ENCODE measurements at regions not wholly inside any gene's neighbourhood (a gene's known extent, or its start where the extent isn't known, plus 50 kb on each side); places are given as distances from the start of the nearest gene placed in this dataset.
A peak's percentile ranks its signal among the peaks of the same experiment; 100 is the strongest.
"Not testable (repeated sequence)": the region's sequence is repeated elsewhere in the genome, so short reads cannot be mapped to it uniquely, and the experiment has no call there.

DNA sequence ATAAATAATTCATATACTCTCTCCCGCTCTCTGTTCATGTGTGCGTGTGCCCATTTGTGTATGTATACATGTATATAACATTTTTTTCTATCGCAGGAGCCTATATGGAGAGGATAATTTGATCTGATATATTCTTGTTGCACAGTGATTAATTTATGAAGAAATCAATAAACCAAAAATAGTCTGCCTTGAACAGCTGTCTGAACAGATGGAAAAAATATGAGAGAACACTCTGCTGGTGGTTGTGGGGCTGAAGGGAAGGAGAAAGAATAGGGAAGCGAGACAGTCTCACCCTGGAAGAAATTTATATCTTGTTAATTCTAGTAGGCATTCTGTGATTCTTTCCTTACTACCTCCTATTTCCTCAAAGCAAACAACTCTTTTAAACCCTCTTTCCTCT, 96.6 kb upstream of the B3GAT2 start:
- no peak for DNase-seq (ENCODE audit: low spot score)

DNA sequence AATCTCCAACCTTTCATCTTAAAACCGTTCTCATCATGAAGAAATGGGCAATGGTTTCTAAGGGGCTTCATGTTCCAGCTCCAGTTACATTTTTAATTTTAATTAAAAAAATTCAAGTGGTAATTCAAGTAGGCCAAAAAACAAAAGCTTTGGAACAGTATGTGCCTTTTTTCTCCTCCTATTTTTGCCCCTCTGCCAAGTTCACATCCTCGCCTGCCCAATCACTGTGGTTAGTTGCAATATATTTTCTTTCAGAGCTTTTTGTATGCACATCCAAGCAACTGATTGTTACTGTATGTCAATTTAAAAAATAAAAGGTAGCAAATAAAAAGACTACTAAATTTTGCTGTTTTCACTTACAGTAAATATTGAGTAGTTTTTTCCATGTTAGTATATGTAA, 99.8 kb upstream of the B3GAT2 start:
- no peak for DNase-seq (ENCODE audit: low spot score)

DNA sequence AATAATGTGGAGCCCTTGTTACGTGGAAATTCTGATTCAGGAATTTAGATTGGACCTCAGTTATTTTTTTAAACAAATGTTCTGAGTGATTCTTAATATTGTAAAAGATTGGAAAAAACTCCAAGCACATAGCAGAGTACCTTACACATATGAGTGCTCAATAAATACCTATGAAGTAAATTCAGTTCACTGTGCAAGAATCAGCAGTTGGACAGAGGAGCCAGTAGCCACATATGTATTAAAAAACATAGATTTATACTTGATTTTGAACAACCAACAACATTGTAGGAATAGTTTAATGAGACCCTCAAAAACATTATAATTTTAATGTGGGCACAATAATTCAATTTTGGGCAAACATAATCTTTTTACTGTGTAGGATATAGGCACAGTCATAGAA, 109.3 kb upstream of the B3GAT2 start:
- DNase-seq (ENCODE audit: low spot score), result no peak

DNA sequence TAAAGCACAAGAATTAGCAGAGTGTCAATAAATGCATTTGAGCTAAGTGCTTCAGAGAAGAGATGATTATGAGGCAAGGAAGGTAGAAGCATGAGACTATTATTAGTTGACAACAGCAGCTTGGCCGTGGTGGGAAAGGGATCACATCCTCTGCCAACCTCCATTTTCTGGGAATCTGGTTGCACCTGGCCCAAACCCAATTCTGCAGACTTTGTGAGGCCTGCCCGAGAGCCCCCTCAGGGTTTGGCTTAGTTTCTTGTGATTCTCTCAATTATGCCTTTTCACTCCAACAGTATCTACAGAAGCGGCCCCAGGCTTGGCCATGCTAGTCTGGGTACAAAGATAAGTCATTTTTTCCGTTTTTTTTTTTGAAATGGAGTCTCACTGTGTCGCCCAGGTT, 111.0 kb upstream of the B3GAT2 start:
- no peak for DNase-seq (ENCODE audit: low spot score)

DNA sequence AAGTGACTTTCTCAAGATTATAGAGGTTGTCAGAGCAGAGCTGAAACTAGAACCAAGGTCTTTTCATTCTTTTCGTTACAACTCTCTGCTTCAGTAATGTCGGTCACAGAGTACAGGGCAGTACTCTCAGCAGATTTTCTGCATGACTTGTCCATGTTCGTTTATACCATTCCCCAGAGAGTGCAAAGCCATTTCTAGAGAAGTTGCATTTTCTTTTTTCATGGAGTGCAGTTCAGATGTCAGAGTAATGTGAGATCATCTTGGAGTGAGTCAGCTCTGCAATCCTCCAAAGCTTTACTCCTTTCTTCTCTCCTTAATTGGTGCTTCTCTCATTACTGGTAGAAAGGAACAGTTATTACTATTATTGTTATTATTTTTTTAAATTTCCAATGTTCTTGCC, 115.6 kb upstream of the B3GAT2 start:
- no peak for DNase-seq (ENCODE audit: low spot score)

DNA sequence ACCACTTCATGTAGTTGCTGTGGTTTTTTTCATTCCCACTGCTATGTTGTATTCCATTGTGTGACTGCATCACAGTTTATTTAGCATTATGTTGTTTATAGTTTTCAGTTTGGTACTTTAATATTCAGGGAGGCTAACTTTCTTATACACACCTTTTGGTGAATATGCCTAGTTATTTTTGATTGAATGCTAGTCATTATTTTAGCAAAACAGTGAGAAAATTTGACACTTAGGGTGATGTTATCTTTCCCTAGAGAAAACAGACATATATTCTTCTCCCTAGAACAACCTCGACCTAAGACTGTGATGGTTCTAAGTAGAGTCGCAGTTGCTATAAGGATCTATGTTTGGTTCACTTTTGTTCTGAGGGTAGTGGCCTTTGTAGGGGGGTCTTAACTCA, 120.8 kb upstream of the B3GAT2 start:
- DNase-seq (ENCODE audit: low spot score), result no peak

DNA sequence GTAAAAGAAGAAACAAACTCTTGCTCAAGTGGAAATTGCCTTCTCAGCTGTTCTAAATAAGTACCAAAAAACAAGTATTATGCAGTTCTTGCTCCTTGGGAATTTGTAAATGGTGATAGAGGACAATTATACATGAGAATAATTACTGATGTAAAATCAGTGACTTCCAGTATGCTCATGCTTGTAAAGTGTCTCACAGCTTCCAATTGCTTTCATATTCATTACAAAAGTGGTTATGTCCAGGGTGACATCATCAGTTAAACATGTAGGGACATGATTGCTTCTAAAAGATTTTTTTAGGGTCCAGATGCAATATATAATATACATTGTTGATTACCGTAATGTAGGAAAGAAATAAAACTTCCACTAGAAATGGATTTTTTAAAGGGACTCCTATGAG, 122.8 kb upstream of the B3GAT2 start:
- no peak for DNase-seq (ENCODE audit: low spot score)

DNA sequence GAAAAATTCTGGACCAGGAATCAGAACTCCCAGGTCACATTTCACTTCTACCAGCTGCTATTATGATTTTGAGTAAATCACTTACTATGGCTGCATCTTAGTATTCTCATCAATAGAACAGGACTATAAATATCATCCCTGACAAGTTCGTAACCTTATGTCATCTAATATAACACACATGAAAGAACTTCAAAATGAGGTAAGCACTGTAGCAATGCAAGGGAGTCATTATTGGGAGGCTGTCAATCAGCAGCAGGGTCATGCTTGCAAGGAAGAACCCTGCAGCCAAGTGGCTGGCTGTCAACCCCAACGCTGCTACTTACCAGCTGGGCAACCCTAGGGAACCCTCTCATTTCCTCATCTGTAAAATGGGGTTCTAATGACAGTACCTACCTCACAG, 123.3 kb upstream of the B3GAT2 start:
- no peak for DNase-seq (ENCODE audit: low spot score)

DNA sequence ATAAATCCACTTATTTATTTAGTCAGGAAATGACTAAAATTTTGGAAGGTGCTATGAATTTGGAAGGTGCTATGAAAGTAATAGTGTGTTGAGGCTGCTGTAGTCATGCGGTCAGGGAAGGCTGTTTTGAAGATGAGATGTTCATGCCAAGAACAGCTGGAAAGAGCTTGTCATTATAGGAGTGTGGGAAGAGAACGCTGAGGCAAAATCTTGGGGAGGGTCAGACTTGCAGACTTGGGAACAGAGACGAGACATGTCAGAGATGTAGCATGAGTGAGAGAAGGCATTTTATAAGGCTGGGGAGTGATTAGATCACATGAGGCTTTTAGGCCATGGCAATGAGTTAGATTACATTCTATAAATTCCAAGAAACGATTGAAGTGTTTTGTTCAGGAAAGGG, 124.0 kb upstream of the B3GAT2 start:
- DNase-seq (ENCODE audit: low spot score), result no peak

DNA sequence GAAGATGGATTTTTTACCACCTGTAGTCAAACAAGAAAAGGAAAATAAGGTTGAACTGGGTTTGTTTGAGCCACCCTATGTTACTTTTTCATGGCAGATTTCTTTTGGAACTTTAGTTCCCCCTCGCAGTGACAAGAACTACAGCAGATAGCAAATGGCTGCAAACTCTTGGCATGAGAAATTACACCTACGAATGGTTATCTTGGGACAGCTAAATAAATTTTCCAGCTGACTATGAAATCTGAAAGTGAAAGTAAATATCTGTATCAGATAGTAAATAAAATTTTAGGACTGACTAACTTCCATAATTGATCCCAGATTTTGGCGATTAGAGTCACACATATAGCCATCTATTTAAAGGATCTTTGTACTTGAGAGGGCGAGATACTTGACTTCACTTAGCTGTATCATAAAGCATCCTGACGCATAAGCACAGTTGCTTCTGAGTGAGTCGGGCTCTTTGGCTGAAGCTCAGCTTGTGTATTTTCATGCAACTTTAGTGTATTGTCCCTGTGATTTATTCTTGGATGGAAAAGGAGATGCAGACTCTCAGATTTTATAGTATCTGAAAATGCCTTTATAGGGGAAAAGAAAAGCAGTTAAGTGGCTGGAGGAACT, 125.3 kb upstream of the B3GAT2 start:
- no peak for DNase-seq (ENCODE audit: low spot score)

DNA sequence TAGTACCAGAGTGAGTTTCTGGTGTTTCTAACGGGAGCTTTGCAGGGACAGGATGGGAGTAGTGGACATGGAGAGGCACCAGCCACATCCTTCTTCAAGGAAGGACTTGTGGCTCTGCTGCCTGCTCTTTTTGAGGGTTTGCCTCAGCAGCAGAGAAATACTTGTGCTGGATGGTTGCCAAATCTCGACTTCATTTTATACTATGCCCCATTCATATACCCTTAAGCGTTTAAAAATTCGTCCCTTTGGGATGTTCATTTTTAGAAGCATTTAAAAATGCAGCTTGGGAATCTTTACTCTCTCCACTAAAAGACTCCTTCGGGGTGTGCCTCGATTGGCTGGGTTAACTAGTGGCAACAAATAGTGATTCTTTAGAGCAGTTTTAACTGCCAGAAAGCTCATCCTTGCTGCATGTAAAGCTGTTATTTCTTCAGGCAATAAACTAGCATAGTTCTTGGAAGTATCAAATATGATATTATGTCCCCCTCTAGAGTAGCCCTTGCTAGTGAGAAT, 126.5 kb upstream of the B3GAT2 start:
- no peak for DNase-seq (ENCODE audit: low spot score)

DNA sequence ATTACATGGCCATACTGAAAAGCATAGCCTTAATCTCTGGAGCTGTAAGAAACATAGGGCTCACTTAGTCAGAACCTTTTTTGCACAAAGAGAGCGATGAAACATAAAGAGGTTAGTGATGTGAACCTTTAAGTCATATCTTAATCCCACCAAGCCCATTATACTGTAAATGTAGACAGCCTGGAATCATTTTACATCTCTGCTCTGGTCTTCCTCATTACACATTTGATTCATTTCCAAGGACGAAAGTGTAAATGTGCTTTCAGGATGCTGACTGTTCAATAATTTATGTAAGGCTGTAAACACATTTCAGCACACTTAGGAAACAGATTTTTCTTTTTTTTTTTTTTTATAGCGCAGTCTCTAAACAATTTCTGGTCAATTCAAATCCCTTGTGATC, 131.3 kb upstream of the B3GAT2 start:
- no peak for DNase-seq (ENCODE audit: low spot score)

DNA sequence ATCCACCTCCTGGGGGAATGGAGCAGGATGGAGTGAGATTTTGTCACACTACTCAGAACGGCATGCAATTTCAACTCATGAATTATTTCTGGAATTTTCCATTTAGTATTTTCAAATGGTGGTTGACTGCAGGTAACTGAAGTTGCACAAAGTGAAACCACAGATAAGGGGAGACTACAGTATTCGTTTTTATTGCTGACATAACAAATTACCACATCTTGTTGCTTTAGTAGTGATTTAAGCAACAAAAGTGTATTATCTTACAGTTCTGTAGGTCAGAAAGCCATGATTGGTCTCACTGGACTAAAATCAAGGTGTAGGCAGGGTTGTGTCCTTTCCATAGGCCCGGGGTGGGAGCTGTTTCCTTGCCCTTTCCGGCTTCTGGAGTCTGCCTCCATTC, 133.4 kb upstream of the B3GAT2 start:
- no peak for DNase-seq (ENCODE audit: low spot score)

DNA sequence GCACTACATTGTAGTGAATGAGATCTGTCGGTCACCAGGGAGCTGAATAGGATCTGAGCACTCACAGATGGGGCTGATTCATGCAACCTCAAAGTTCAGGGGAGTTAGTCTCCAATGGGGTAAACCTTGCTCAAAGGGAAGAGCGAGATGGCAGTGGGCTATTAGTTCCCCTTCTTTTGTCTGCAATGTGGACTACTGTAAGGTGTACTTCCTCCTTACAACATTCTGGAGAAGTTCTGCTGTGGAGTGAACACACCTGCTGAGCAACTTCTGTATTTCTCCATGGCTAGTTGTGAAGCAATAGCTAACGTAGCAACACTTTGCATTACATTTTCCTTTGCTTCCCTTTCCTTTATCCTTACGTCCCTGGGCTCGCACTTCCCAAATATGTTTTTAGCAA, 134.3 kb upstream of the B3GAT2 start:
- DNase-seq (ENCODE audit: low spot score), result no peak

DNA sequence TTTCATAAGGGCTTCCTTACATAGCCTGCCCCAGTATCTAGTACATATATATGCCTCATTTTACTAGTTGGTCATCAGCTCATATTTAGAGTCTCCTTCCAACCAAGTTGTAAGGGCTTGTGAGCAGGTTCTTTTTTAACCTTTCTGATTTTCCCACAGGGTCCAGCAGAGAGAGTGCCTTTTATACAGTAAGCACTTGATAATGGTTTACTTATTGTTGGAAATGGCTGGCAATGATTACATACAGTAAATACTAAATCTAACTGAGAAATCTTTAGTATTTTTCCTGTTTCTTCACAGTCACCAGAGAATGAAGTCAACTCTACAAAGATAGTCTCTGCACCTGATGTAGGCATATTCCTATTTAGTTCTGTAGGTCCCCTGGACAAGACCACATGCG, 135.1 kb upstream of the B3GAT2 start:
- DNase-seq (ENCODE audit: low spot score), result no peak

DNA sequence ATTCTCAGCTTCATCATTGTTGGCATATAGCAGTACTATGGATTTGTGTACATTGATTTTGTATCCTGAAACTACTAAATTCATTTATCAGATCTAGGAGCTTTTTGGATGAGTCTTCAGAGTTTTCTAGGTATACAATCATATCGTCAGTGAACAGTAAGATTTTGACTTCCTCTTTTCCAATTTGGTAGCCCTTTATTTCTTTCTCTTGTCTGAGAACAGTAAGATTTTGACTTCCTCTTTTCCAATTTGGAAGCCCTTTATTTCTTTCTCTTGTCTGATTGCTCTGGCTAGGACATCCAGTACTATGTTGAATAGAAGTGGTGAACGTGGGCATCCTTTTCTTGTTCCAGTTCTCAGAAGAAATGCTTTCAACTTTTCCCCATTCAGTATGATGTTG, 140.4 kb upstream of the B3GAT2 start:
- not testable (repeated sequence) for DNase-seq (ENCODE audit: low spot score)

DNA sequence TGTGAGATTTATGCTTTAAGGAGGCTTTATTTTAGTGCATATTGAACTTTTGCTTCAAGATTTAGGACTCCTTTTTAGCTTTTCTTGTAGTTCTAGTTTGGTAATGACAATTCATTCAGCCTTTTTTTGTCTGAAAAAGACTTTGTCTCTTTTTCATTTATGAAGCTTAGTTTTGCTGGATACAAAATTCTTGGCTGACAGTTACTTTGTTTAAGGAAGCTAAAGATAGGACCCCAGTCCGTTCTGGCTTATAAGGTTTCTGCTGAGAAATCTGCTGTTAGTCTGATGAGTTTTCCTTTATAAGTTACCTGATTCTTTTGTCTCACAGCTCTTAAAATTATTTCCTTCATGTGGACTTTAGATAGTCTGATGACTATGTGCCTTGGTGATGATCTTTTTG, 142.8 kb upstream of the B3GAT2 start:
- DNase-seq (ENCODE audit: low spot score), result no peak

DNA sequence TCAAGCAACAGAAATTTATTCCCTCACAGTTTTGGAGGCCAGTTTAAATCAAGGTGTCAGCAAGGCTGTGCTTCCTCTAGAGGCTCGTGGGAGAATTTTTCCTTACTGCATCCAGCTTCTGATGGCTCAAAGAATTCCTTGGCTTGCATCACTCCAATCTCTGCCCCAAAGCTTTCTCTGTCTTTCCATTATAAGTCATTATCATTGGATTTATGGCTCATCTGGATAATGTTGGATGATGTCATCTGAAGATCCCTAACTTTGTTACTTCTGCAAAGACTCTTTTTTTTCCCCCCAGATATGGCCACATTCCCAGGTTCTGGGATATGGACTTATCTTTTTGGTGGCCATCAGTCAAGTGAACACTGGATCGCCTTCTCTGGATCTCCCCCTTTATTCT, 146.3 kb upstream of the B3GAT2 start:
- no peak for DNase-seq (ENCODE audit: low spot score)

DNA sequence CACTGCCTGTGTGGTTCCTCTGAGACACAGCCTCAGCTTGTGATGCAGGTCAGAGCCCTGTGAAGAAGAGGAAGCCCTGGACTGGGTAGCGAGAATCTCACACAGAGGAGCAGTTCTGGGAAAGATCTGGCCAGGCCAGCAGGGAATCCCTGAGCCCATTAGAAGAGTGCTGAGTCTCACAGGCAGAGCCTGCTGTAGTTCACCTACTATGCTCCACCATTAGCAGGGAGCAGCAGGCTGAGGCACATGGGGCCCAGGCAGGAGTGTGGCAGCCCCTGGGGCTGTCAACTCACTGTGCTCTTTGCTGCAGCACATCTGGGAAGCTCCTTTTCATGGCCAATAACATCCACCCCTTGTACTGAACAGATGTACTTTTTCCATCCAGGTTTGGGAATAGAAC, 146.8 kb upstream of the B3GAT2 start:
- no peak for DNase-seq (ENCODE audit: low spot score)

DNA sequence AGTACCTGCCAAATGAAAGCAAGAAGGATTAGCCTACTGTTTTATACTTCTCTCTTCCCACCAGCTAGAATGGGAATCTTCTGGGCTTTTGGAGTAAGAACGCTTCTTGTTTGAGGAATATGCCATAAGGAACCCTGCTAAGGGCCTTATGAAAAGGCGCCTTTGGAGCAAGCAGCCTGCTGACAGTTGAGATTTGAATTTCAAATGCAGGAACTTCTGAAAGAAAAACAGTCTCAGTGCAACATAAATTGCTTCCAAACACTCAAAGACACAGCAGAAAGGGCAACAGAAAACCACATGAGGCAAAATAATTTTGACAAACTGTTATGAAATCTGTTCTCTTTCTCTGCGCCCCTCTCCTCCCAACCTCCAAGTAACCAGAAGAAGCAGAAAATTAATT, 149.4 kb upstream of the B3GAT2 start:
- no peak for DNase-seq (ENCODE audit: low spot score)

DNA sequence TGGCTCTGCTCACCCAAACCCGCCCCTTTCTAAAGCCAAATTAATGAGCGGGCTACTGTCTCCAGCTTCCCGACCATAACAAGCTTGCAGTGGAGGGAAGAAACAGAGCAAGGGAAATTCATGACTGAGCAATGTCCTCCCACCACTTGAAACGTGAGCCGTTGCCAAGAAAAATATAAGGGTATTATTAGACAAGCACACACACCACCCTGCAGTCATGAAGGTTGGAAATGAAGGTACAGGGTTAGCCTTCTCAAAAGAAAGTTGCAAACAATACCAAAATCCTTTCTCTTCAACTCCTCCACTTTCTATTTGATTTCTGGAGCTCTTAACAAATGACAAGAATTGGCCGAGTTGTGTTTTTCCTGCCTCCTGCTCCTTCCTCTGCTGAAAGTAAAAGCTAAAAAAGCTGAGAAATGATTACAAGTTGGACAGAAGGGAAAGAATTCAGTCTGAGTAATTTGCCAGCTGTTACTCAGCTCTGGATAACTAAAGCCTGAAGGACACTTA, 151.1 kb upstream of the B3GAT2 start:
- peak; percentile 2 for DNase-seq (ENCODE audit: low spot score)

DNA sequence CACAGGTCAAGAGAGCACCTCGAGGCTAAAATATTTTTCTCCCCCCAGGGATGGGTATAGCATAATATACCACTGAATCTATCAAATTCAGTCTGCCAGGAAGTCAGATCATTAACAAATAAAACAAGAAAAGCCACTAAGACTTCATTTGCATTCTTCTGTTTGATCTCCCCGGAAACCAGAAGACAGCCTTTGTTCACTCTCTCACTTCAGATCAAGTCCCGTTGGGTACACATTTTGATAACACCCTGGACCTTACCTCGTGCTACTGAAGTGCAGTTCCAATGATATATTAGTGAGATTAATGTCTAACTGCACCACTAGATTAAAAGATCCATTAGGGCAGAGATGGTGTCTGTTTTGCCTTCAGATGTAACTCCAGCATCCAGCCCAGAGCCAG, 157.7 kb upstream of the B3GAT2 start:
- no peak for DNase-seq (ENCODE audit: low spot score)

DNA sequence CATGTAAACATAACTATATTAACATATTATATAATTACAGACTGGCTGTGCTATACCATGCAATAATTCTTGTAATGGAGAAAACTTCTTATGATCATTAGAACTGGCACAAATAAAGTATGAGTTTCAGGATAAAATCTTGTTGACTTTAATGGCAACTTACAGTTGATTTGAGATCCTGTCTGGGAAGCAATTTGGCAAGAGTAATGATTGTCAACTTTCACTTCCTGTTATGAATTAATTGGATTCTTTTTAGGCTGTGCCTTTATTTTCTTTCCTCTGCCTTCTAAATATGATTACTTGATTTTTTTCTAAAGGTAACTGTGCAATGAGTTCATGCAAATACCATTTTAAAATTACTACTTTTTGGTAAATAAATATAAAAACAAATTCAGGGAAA, 158.1 kb upstream of the B3GAT2 start:
- DNase-seq (ENCODE audit: low spot score), result no peak

DNA sequence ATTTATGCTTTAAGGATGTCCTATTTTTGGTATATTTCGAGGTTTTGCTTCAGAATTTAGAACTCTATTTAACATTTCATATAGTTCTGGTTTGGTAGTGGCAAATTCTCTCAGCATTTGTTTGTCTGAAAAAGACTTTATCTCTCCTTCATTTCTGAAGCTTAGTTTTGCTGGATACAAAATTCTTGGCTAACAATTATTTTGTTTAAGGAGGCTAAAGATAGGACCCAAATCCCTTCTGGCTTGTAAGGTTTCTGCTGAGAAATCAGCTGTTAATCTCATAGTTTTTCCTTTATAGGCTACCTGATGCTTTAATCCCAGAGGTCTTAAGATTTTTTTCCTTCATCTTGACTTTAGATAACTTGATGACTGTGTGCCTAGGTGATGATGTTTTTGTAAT, 162.7 kb upstream of the B3GAT2 start:
- DNase-seq (ENCODE audit: low spot score), result no peak

DNA sequence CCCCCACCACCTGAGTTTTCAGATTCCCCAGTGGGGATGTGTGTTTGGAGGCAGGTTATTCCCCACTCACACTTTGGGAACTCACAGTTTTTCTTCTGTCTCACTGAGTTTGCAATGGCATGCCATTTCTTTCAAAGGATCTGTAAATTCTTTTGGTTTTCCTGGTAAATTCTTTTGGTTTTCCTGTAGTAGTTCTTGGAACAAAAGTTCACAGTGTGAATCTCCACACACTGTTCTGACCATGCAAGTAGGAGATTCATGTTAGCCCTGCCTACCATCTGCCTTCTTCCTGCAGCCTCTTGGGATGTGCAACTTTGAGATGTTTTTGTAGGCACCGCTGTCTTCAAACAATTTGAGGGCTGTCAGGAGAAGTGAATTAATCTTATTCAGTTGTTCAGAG, 165.6 kb upstream of the OGFRL1 start:
- DNase-seq (ENCODE audit: low spot score), result no peak
